A549 (cell line): ENCODE measurements at regions not wholly inside any gene's neighbourhood (a gene's known extent, or its start where the extent isn't known, plus 50 kb on each side); places are given as distances from the start of the nearest gene placed in this dataset.

Experiments used
- ATAC-seq, 2 experiments: fragments of 200-7000 bp in 1 of 2; fragments of >200 bp in 1 of 2; cut with Nextera tagmentation in 1 of 2; cut with Tn5 transposase in 1 of 2; 3 replicates each; pipeline versions ENCODE4 v1.8.0 to v1.9.1; 2018 to 2020; ENCODE audit warnings: mild to moderate bottlenecking in 1 of 2, moderate library complexity in 1 of 2
- CTCF ChIA-PET: fragments of 300-600 bp; sonication (Branson Sonifier 250); formaldehyde crosslinking; extraction: SDS; loops from one replicate; lab custom pipeline; 2021; ENCODE audit warnings: antibody characterized with exemption, inconsistent platforms; lab: Yijun Ruan, JAX
- POLR2A ChIA-PET: fragments of 350-600 bp; formaldehyde crosslinking; extraction: SDS; loops from one replicate; lab custom pipeline; 2021; ENCODE audit warnings: antibody characterized with exemption, inconsistent platforms; lab: Yijun Ruan, JAX
- DNase-seq, 2 experiments: peaks; one replicate each; pipeline versions ENCODE4 v3.0.0 to v3.0.0-alpha.2; 2011 to 2016; ENCODE audit warnings: low read depth in 1 of 2, low spot score in 1 of 2
- FAIRE-seq: peaks from 2 replicates; lab custom pipeline; 2011; peaks lifted over from hg19 to GRCh38; lab: Jason Lieb, UNC
- H3K27ac ChIP-seq, 2 experiments: fragments of >200 bp; sonication (Bioruptor Twin); formaldehyde crosslinking; 3 replicates each; pipeline ENCODE4 v1.5.1; 2016 to 2017
- H3K4me1 ChIP-seq: fragments of >200 bp; sonication (Bioruptor Twin); formaldehyde crosslinking; 3 replicates; pipeline ENCODE4 v1.6.1; 2016
- H3K4me2 ChIP-seq: fragments of >200 bp; sonication (Bioruptor Twin); formaldehyde crosslinking; 3 replicates; pipeline ENCODE4 v1.6.1; 2016
- H3K4me3 ChIP-seq: fragments of >200 bp; sonication (Bioruptor Twin); formaldehyde crosslinking; 3 replicates; pipeline ENCODE4 v1.5.1; 2016
- H3K9me3 ChIP-seq: fragments of >200 bp; sonication (Bioruptor Twin); formaldehyde crosslinking; 3 replicates; pipeline ENCODE4 v1.6.1; 2016
- BHLHE40 ChIP-seq: IDR thresholded peaks from 2 replicates; pipeline ENCODE4 v1.6.1; 2012; ENCODE audit warnings: low read depth, low read length, inconsistent platforms
- CEBPB ChIP-seq, 2 experiments: fragments of >200 bp in 1 of 2; sonication (Bioruptor Twin) in 1 of 2; formaldehyde crosslinking in 1 of 2; IDR thresholded peaks; 2 replicates each; pipeline ENCODE4 v1.6.1; 2012 to 2016
- CHD2 ChIP-seq: fragments of 150-350 bp; IDR thresholded peaks from 2 replicates; pipeline ENCODE4 v1.6.1; 2014; ENCODE audit warnings: low read length; ENCODE audit not compliant: partially characterized antibody
- CHD4 ChIP-seq: fragments of 200-600 bp; sonication (generic); IDR thresholded peaks from 2 replicates; pipeline ENCODE4 v1.6.1; 2016; ENCODE audit warnings: antibody characterized with exemption, mild to moderate bottlenecking, borderline replicate concordance
- ESRRA ChIP-seq: fragments of 150-350 bp; IDR thresholded peaks from 2 replicates; pipeline ENCODE4 v1.6.1; 2014; ENCODE audit warnings: mild to moderate bottlenecking, low read length, borderline replicate concordance
- FOSB ChIP-seq: fragments of 250-450 bp; sonication (Bioruptor Pico); IDR thresholded peaks from 2 replicates; pipeline ENCODE4 v1.5.0; 2020; ENCODE audit warnings: mild to moderate bottlenecking, moderate library complexity
- GATA3 ChIP-seq: IDR thresholded peaks from 2 replicates; pipeline ENCODE4 v1.6.1; 2012; ENCODE audit warnings: borderline replicate concordance
- HDAC2 ChIP-seq: fragments of 200-600 bp; sonication (generic); IDR thresholded peaks from 2 replicates; pipeline ENCODE4 v1.6.1; 2016
- HEYL ChIP-seq: fragments of 250-450 bp; sonication (Bioruptor Pico); IDR thresholded peaks from 2 replicates; pipeline ENCODE4 v1.8.0; 2021; ENCODE audit warnings: mild to moderate bottlenecking, moderate library complexity
- HOXB5 ChIP-seq: fragments of 250-450 bp; sonication (Bioruptor Pico); IDR thresholded peaks from 2 replicates; pipeline ENCODE4 v1.5.0; 2020; ENCODE audit warnings: mild to moderate bottlenecking, moderate library complexity
- JUN ChIP-seq, 2 experiments: fragments of >200 bp; sonication (Bioruptor Twin); formaldehyde crosslinking; IDR thresholded peaks; 2 replicates in 1 of 2; 3 replicates in 1 of 2; pipeline ENCODE4 v1.6.1; 2016 to 2017
- MAFK ChIP-seq: fragments of 450-650 bp; IDR thresholded peaks from 2 replicates; pipeline ENCODE4 v1.6.1; 2014; ENCODE audit not compliant: partially characterized antibody
- MAZ ChIP-seq: fragments of 150-350 bp; IDR thresholded peaks from 2 replicates; pipeline ENCODE4 v1.6.1; 2014; ENCODE audit warnings: antibody characterized with exemption, low read depth, low read length, borderline replicate concordance
- NPAS2 ChIP-seq: fragments of 250-450 bp; sonication (Bioruptor Pico); IDR thresholded peaks from 2 replicates; pipeline ENCODE4 v1.8.0; 2022; ENCODE audit warnings: mild to moderate bottlenecking, moderate library complexity, borderline replicate concordance
- POLR2AphosphoS2 ChIP-seq: conservative IDR thresholded peaks from 2 replicates; pipeline ENCODE4 v1.6.1; 2012; ENCODE audit warnings: low read length, improper control_type of control experiment, inconsistent platforms
- RAD21 ChIP-seq, 2 experiments: fragments of >200 bp in 1 of 2; sonication (Bioruptor Twin) in 1 of 2; formaldehyde crosslinking in 1 of 2; IDR thresholded peaks in 1 of 2; conservative IDR thresholded peaks in 1 of 2; 2 replicates in 1 of 2; 3 replicates in 1 of 2; pipeline ENCODE4 v1.6.1; 2012 to 2018; ENCODE audit warnings: inconsistent platforms in 1 of 2
- TFCP2L1 ChIP-seq: fragments of 250-450 bp; sonication (Bioruptor Pico); IDR thresholded peaks from 2 replicates; pipeline ENCODE4 v1.5.0; 2021; ENCODE audit warnings: mild to moderate bottlenecking
- ZC3H11A ChIP-seq: fragments of 450-650 bp; IDR thresholded peaks from 2 replicates; pipeline ENCODE4 v1.6.1; 2014; ENCODE audit warnings: antibody characterized with exemption, mild to moderate bottlenecking
- WGBS: methylation state at CpG from one replicate; pipeline ENCODE4 v1.1.6; 2017; ENCODE audit errors: missing lambda C conversion rate; 5-methylcytosine and 5-hydroxymethylcytosine counted together
- TF ChIP-seq, protein P1 (sequence below): fragments of 450-650 bp; IDR thresholded peaks from 2 replicates; pipeline ENCODE4 v1.6.1; 2014; ENCODE audit warnings: antibody characterized with exemption
- TF ChIP-seq, protein P2 (sequence below): fragments of >200 bp; sonication (Bioruptor Twin); formaldehyde crosslinking; IDR thresholded peaks from 2 replicates; pipeline ENCODE4 v1.6.1; 2016
- TF ChIP-seq, protein P3 (sequence below): IDR thresholded peaks from 2 replicates; pipeline ENCODE4 v1.6.1; 2012

DNA sequence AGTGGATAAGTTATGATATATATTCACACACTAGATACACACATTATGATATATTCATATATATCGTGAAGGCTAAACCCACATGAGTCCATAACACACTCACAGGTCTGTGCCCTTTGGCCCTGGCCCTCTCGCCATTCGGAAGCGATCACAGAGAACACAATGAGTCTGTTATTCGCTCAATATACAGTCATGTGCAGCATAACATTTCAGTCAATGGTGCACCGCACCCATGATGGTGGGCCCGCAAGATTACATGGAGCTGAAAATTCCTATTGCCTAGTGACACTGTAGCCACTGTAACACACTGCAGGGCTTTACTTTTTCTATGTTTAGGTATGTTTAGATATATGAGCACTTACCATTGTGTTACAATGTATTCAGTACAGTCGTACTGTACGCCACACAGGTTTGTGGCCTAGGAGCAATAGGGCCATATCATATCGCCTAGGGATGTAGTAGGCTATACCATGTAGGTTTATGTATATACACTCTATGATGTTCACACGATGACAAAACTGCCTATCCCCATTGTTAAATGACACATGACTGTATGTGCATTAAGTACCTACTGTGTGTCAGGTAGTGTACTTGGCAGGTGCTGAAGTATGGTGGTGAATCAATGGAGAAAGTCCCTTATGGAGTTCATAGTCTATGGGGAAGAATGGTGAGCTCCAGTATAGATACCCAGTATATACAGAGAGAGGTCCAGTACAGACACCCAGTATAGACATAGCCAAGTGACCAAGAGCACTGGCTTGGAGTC is 198.8 kb upstream of the KLF14 start:
- POLR2A ChIA-PET: no interaction called here
- Histone ChIP-seq H3K9me3 (no peaks in the 10 kb centered on the region), H3K4me3 (no peak overlapping the region), H3K4me2 (no peak overlapping the region), H3K27ac (no peak overlapping the region), H3K4me1 (peaks cover 82% of the 10 kb centered on the region)
- ATAC-seq (peak; percentile 11 to 20; a peak in 3 of 6 replicates), DNase-seq (no peak), FAIRE-seq (no peak)
- CTCF ChIA-PET: interaction anchor here (1.4 to 6.3 kb wide), 6 partner anchors 8 to 49 kb away, joined by 6 to 54 read pairs (median 8); no protein-coding TSS in a partner anchor
- TF ChIP-seq FOSB (no peak), HEYL (CRISPR knock-in tag) (no peak), POLR2AphosphoS2 (peak; percentile 88; the same call in 1 of the 2 replicates)
- WGBS: 93% methylated on average over 11 of the region's 11 CpGs

DNA sequence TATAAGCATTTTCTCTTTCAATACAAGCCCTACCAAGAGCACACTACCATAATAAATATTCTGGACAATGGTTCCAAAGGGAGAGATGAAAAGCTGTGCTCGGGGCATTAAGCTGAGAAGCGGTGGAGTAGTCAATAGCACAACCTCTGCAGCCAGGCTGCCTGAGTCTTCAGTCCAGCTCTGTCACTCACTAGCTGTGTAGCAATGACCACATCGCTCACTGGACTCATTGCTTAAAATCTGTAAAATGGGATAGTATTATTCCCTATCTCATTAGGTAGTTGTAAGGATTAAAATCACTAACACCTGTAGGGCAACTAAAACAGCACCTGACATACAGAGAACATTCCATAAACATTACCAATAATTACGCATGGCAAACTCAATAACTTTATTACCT is 199.9 kb upstream of the KLF14 start:
- Histone ChIP-seq H3K4me3 (no peak overlapping the region), H3K4me1 (peaks cover 82% of the 10 kb centered on the region), H3K4me2 (no peak overlapping the region), H3K9me3 (no peaks in the 10 kb centered on the region), H3K27ac (no peak overlapping the region)
- no peak for ATAC-seq
- no peak for DNase-seq
- no peak for FAIRE-seq
- WGBS: 91% methylated on average over 4 of the region's 4 CpGs
- POLR2A ChIA-PET: no interaction called here
- CTCF ChIA-PET: interaction anchor here (1.2 to 9.2 kb wide), 4 partner anchors 16 to 48 kb away, joined by 3 to 114 read pairs (median 7); no protein-coding TSS in a partner anchor
- TF ChIP-seq, protein P1, sequence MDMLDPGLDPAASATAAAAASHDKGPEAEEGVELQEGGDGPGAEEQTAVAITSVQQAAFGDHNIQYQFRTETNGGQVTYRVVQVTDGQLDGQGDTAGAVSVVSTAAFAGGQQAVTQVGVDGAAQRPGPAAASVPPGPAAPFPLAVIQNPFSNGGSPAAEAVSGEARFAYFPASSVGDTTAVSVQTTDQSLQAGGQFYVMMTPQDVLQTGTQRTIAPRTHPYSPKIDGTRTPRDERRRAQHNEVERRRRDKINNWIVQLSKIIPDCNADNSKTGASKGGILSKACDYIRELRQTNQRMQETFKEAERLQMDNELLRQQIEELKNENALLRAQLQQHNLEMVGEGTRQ: no peak
- TF ChIP-seq GATA3 (no peak), TFCP2L1 (CRISPR knock-in tag) (no peak), NPAS2 (CRISPR knock-in tag) (no peak), RAD21 (conservative IDR thresholded peaks at IDR 0.05 in 1 of 2, IDR thresholded peaks at IDR 0.05 in 1 of 2) (no peak), HOXB5 (CRISPR knock-in tag) (no peak), JUN (IDR thresholded peaks at IDR 0.05) (no peak), ZC3H11A (no peak), HDAC2 (no peak), CHD2 (no peak), MAZ (no peak), MAFK (no peak), ESRRA (no peak), CEBPB (IDR thresholded peaks at IDR 0.05) (no peak), CHD4 (no peak)
- TF ChIP-seq, protein P2, sequence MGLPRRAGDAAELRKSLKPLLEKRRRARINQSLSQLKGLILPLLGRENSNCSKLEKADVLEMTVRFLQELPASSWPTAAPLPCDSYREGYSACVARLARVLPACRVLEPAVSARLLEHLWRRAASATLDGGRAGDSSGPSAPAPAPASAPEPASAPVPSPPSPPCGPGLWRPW: no peak
- TF ChIP-seq, protein P3, sequence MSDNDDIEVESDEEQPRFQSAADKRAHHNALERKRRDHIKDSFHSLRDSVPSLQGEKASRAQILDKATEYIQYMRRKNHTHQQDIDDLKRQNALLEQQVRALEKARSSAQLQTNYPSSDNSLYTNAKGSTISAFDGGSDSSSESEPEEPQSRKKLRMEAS: no peak

DNA sequence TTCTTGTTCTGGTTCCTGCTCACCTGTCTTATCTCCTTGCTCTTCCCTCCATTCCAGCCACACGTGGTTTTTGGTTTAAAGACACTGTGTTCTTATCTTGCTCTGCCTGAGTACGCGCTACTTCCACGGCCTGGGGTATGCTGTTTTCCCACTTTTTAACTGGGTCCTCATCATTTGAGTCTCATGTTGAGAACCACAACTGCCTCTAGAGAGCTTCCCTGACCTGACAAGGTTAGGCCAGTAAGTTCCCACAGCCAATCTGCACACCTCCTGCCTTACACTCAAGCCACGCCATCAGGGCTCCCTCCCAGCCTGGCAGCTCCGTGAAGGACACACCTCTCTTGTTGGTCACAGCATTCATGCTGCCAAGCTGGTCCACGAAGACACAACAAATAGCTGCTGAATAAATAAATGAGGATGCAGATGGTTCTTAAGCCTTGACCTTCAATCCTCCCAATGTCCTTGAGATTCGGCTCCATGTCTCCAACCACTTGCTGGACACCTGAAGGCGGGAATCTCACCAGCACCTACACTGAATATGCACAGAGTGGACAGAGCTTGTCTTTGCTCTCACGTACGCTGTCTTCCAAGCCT is 201.7 kb upstream of the KLF14 start:
- no peak overlapping the region for H3K4me2 ChIP-seq
- CTCF ChIA-PET: interaction anchor here (0.7 to 9.2 kb wide), 10 partner anchors 9 to 106 kb away, joined by 3 to 114 read pairs (median 3); no protein-coding TSS in a partner anchor
- WGBS: 88% methylated on average over 11 of the region's 11 CpGs
- DNase-seq: no peak
- TF ChIP-seq BHLHE40: no peak
- TF ChIP-seq POLR2AphosphoS2: peak; percentile 22
- TF ChIP-seq, all 56 proteins: peak for 1
- POLR2A ChIA-PET: no interaction called here
- Histone ChIP-seq H3K4me3 (no peak overlapping the region), H3K9me3 (no peaks in the 10 kb centered on the region), H3K4me1 (peaks cover 79% of the 10 kb centered on the region), H3K27ac (peak overlapping the region in 1 of 2 experiments; percentile 6; a peak in 3 of 6 replicates)
- ATAC-seq (no peak), FAIRE-seq (no peak)
